Endothelial cell of umbilical vein (primary cell): ENCODE measurements at regions not wholly inside any gene's neighbourhood (a gene's known extent, or its start where the extent isn't known, plus 50 kb on each side); places are given as distances from the start of the nearest gene placed in this dataset.

Experiments used
- EZH2 ChIP-seq: IDR thresholded peaks from 2 replicates; pipeline ENCODE4 v1.6.1; 2012; ENCODE audit warnings: borderline replicate concordance, low read depth, mild to moderate bottlenecking, moderate library complexity, low read length, inconsistent platforms; ENCODE audit not compliant: severe bottlenecking
- FOS ChIP-seq: IDR thresholded peaks from 2 replicates; pipeline ENCODE4 v1.6.1; 2011; ENCODE audit warnings: mild to moderate bottlenecking, low read length, moderate library complexity, borderline replicate concordance; ENCODE audit not compliant: insufficient read depth
- GATA2 ChIP-seq: IDR thresholded peaks from 2 replicates; pipeline ENCODE4 v1.7.0; 2011; ENCODE audit warnings: low read depth, mild to moderate bottlenecking, moderate library complexity, mixed read lengths, low read length; ENCODE audit not compliant: insufficient read length, insufficient read depth
- JUN ChIP-seq: IDR thresholded peaks from 2 replicates; pipeline ENCODE4 v1.6.1; 2011; ENCODE audit warnings: borderline replicate concordance, low read depth; ENCODE audit not compliant: insufficient read length, insufficient read depth
- MYC ChIP-seq: IDR thresholded peaks from one replicate; pipeline ENCODE4 v1.6.1; 2011; ENCODE audit warnings: mild to moderate bottlenecking, low read depth, low read length
- POLR2A ChIP-seq: IDR thresholded peaks from 2 replicates; pipeline ENCODE4 v1.6.1; 2012; ENCODE audit warnings: low read depth, mild to moderate bottlenecking, control low read depth, low read length
- POLR2AphosphoS5 ChIP-seq: IDR thresholded peaks from 2 replicates; pipeline ENCODE4 v1.6.1; 2012; ENCODE audit warnings: low read depth, mild to moderate bottlenecking, control low read depth, low read length, moderate library complexity; ENCODE audit not compliant: insufficient read depth
- TF ChIP-seq, protein P1 (sequence below), 2 donors: IDR thresholded peaks; 1 replicate in 1 of 2; 2 replicates in 1 of 2; pipeline ENCODE4 v1.5.1; 2011; ENCODE audit warnings: low read length in 2 of 2, mild to moderate bottlenecking in 2 of 2, moderate library complexity in 2 of 2, control low read depth in 1 of 2, inconsistent platforms in 1 of 2, low read depth in 1 of 2; ENCODE audit not compliant: insufficient read depth in 1 of 2; ENCODE audit errors: extremely low read depth in 1 of 2

DNA sequence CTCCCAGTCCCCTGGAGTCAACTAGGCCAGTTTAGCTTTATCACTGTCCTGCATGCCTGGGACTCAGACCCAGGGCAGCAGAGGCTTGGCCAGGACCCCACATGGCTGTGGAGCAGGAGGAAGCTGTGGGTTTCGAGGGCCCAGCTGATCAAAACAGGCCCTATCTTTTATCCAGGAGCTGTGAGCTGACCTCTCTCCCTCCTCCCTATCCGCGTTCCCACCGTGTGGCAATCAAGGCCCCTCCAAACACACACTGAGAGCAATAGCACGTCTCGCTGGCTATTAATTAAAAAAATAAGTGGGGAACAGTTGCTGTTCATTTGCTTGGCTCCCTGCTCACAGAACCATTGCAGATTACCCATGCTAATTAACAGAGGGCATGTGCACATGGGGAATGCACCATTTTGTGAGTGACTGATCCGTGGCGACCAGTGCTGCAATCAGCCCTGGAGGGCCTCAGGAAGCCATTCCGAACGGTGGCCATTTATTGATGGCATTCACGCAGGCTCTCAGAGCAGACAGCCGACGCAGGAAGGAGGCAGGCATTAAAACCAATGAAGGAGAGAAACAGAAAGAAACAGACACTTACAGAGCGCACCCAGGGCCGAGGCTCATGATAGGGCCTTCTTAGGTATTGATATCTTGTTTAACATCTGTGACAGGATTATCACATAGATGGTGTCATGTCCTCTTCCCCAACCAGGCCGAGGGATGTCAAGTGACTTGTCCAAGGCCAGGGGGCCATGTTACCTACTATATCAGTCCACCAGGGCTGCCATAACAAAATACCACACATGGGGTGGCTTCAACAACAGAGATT lies 157.1 kb downstream of the KATNIP start:
- no peak for TF ChIP-seq POLR2A
- TF ChIP-seq, protein P1, sequence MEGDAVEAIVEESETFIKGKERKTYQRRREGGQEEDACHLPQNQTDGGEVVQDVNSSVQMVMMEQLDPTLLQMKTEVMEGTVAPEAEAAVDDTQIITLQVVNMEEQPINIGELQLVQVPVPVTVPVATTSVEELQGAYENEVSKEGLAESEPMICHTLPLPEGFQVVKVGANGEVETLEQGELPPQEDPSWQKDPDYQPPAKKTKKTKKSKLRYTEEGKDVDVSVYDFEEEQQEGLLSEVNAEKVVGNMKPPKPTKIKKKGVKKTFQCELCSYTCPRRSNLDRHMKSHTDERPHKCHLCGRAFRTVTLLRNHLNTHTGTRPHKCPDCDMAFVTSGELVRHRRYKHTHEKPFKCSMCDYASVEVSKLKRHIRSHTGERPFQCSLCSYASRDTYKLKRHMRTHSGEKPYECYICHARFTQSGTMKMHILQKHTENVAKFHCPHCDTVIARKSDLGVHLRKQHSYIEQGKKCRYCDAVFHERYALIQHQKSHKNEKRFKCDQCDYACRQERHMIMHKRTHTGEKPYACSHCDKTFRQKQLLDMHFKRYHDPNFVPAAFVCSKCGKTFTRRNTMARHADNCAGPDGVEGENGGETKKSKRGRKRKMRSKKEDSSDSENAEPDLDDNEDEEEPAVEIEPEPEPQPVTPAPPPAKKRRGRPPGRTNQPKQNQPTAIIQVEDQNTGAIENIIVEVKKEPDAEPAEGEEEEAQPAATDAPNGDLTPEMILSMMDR (IDR thresholded peaks at IDR 0.05; ENCODE audit: extremely low read depth in 1 of 2, insufficient read depth in 1 of 2, low read depth in 1 of 2, low read length in 2 of 2): no peak
- no peak for TF ChIP-seq EZH2
- TF ChIP-seq POLR2AphosphoS5: no peak
- TF ChIP-seq MYC: no peak
- no peak for TF ChIP-seq JUN
- TF ChIP-seq GATA2: no peak
- TF ChIP-seq FOS: no peak
